ENCODE measurements at regions not wholly inside any gene's neighbourhood (a gene's known extent, or its start where the extent isn't known, plus 50 kb on each side); places are given as distances from the start of the nearest gene placed in this dataset.

DNA sequence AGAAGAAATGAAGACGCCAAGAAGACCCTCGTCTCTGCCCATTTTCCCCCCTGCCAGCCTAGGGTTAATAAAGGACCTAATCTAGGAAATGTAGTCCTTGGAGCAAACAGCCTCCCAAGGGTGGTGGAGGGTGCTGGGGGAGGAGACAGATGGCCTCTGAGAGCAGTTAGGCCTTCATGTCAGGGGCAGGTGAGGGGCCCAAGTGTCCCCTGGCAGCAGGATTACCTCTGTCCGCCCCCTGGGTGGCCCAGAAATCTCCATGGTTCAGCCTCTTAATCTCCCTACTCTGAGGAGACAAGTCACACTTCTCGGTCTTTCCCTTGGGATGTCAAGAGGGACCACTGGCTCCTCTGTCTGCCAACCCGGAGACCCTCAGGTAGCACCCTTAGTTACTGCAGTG, 365.4 kb upstream of the TNRC6C start:
- peaks cover 31% of the 10 kb centered on the region for H3K27me3 ChIP-seq (ENCODE audit: control insufficient read depth, insufficient read depth, low read length)
- H3K4me3 ChIP-seq (ENCODE audit: low read depth, low read length): no peak overlapping the region
- CTCF ChIA-PET: no interaction called here
- DNase-seq (ENCODE audit: low read depth, low spot score): no peak
- TF ChIP-seq, protein P1, sequence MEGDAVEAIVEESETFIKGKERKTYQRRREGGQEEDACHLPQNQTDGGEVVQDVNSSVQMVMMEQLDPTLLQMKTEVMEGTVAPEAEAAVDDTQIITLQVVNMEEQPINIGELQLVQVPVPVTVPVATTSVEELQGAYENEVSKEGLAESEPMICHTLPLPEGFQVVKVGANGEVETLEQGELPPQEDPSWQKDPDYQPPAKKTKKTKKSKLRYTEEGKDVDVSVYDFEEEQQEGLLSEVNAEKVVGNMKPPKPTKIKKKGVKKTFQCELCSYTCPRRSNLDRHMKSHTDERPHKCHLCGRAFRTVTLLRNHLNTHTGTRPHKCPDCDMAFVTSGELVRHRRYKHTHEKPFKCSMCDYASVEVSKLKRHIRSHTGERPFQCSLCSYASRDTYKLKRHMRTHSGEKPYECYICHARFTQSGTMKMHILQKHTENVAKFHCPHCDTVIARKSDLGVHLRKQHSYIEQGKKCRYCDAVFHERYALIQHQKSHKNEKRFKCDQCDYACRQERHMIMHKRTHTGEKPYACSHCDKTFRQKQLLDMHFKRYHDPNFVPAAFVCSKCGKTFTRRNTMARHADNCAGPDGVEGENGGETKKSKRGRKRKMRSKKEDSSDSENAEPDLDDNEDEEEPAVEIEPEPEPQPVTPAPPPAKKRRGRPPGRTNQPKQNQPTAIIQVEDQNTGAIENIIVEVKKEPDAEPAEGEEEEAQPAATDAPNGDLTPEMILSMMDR (IDR thresholded peaks at IDR 0.05; ENCODE audit: low read depth, low read length): no peak
- no peak overlapping the region for H3K27ac ChIP-seq (ENCODE audit: low read depth, low read length)
- no peaks in the 10 kb centered on the region for H3K9me3 ChIP-seq (ENCODE audit: control insufficient read depth, insufficient read depth, low read length)
- POLR2A ChIA-PET: no interaction called here

DNA sequence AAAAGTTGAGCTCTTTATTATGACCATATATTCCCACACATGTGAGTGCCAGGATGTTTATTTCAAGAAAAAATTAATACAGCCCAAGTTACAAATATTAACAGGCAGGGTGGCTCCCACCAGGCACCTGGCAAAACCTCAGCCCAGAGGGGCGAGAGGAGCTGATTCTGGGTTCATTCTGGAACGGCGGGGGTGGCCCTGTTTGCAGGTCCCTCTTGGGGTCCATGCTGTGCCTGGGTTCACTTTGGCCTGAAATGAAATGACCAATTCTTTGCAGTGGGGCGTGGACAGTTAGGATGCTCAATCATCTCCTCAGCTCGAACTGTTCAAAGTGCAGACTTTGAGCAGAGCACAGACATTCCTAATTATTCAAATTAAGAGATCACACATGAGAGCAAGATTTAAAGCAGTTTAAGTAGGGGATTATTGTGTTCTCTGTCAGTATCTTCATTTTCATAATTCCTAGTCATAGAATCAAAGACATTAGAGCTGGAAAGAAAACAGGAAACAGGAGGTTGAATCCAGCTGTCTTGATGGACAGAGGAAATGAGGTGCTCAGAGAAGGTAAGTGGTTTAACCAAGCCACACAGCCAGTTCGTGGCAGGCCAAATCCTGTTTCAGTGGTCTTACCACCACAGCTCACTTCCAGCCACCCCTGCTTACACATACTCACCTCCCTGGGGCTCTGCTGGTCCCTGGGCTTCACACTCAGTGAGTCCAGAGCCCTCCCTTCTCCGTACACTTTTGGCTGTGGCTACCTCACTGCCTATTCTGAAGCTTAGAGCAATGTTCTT, 363.9 kb upstream of the TNRC6C start:
- TF ChIP-seq, protein P1 (IDR thresholded peaks at IDR 0.05; ENCODE audit: low read depth, low read length): no peak
- H3K27me3 ChIP-seq (ENCODE audit: control insufficient read depth, insufficient read depth, low read length): peaks cover 31% of the 10 kb centered on the region
- POLR2A ChIA-PET: no interaction called here

DNA sequence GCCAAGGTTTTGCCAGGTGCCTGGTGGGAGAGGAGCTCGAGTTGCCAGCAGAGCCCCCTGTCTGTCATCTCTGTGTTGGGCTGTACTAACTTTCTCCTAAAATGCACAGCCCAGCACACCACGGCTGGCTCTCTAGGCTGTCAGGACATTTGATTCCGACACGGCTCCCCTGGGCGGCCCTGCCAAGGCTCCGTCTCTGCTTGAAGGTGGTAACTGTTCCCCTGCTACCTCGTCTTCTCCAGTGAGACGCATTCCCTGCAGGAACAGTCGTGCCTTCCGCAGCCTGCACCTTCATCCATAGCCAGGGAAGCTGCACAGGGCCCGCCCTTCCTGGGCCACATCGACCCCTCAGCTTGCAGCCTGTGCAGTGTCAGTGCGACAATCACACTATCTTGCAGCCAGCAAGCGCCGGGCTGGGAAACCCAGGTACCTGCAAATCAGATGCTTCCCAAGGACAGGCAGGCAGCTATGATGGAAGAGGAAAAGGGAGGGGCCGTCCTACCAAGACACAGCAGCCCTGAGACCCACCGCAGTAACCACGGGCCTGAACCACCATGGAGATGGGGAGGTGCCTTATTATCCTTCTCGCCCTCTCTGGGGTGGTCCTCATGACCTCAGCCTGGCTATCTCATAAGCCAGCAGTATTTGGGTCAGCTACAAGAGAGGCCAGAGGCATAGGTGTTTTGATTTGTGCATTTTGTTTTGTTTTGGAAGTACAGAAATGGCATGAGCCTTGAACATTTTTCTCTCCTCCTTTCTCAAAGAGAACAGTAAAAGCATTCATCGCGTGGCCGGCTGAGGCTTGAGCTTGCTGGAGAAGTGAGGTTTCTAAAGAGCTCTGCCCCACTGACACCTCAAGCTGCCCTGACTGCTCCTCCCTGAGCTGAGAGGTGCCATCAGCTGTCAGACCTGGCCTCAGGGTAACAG, 361.7 kb upstream of the TNRC6C start:
- ChIA-PET CTCF (no interaction called here), POLR2A (no interaction called here)
- Histone ChIP-seq H3K4me3 (ENCODE audit: low read depth, low read length) (no peak overlapping the region), H3K9me3 (ENCODE audit: control insufficient read depth, insufficient read depth, low read length) (no peaks in the 10 kb centered on the region; the same call in 1 of the 2 replicates), H3K27ac (ENCODE audit: low read depth, low read length) (no peak overlapping the region), H3K27me3 (ENCODE audit: control insufficient read depth, insufficient read depth, low read length) (peaks cover 32% of the 10 kb centered on the region)
- DNase-seq (ENCODE audit: low read depth, low spot score): no peak
- TF ChIP-seq, protein P1 (IDR thresholded peaks at IDR 0.05; ENCODE audit: low read depth, low read length): no peak

More for the DNA sequence above, 363.9 kb upstream of the TNRC6C start:
- CTCF ChIA-PET: no interaction called here
- Histone ChIP-seq H3K9me3 (ENCODE audit: control insufficient read depth, insufficient read depth, low read length) (no peaks in the 10 kb centered on the region), H3K4me3 (ENCODE audit: low read depth, low read length) (no peak overlapping the region), H3K27ac (ENCODE audit: low read depth, low read length) (no peak overlapping the region)
- no peak for DNase-seq (ENCODE audit: low read depth, low spot score)

DNA sequence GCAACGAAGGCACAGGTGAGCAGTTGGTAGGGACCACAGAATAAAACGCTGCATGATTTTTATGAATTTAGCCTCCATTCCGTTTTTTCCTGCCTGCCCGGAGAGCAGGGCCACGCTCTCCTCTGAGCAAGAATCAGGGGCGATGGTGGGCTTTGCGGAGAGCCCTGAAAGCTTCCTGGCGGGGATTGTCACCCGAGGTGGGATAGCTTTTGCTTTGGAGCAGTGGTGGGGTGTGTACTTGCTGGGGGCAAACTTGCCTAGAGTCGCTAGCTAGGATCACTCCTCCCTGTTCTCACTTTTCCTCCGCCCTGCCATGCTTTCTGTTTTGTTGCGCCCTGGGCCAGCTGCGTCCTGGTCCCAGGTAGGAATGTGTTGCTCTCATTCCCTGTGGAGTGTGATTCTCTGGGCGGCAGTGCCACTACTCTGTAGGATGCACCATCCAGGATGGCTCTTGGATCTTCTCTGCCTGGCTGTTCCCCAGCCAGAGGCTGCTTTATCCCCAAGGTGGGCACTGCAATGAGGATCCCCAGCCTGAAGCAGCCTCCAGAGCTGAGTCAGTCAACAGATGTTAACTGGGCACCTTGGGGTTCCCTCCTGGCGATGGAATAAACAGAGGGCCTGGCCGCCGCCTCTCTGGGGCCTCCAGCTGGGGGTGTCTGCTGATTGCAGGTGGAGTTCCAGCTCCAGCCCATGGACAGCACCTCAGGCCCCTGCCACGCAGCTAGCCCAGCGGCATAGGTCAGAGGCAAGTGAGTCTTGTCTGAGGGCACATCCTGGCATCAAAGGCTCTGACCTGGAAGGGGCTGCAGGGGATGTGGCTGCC, 360.9 kb upstream of the TNRC6C start:
- no peak for DNase-seq (ENCODE audit: low read depth, low spot score)
- Histone ChIP-seq H3K9me3 (ENCODE audit: control insufficient read depth, insufficient read depth, low read length) (no peaks in the 10 kb centered on the region; the same call in 1 of the 2 replicates), H3K27ac (ENCODE audit: low read depth, low read length) (no peak overlapping the region), H3K27me3 (ENCODE audit: control insufficient read depth, insufficient read depth, low read length) (peaks cover 28% of the 10 kb centered on the region), H3K4me3 (ENCODE audit: low read depth, low read length) (no peak overlapping the region)
- ChIA-PET CTCF (interaction anchor here (0.6 kb wide), 1 partner anchor 26 kb away, joined by 3 read pairs; no protein-coding TSS in a partner anchor), POLR2A (no interaction called here)
- TF ChIP-seq, protein P1 (IDR thresholded peaks at IDR 0.05; ENCODE audit: low read depth, low read length): no peak
